ENCODE measurements at regions not wholly inside any gene's neighbourhood (a gene's known extent, or its start where the extent isn't known, plus 50 kb on each side); places are given as distances from the start of the nearest gene placed in this dataset.

DNA sequence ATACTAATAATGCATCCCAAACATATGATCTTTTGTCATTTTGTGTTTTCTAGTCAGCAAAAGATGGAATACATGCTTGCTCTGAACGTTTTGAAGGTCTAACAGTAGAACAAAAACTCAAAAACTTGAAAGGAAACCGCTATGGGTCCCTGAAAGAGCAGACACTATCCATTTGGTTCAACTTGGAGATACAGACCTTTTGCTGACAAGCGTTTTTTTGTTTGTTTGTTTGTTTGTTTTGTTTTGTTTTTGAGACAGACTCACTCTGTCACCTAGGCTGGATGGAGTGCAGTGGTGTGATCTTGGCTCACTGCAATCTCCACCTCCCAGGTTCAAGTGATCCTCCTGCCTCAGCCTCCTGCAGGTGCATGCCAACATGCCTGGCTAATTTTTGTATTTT, 644.3 kb upstream of the PTCHD4 start:
- H3K4me1 ChIP-seq (ENCODE audit: insufficient read depth, low read length) = no peaks in the 10 kb centered on the region
- ChIA-PET POLR2A (no interaction called here), CTCF (ENCODE audit: low intra/inter-chr PET ratio, low total read pairs) (no interaction called here)
- WGBS (ENCODE audit: low lambda C conversion rate) = 5% methylated on average over 3 of the region's 3 CpGs
- in situ Hi-C loops (cut with HindIII; ENCODE audit: extremely low pct_ligation_motif_present, low pct_unique_long_range_greater_than_20kb) = no loop called here
- H3K9ac ChIP-seq (ENCODE audit: insufficient read depth, low read depth, low read length) = no peak overlapping the region
- no peaks in the 10 kb centered on the region for H3K27me3 ChIP-seq (ENCODE audit: control insufficient read depth in 1 of 2, insufficient read depth in 2 of 2, low read length in 2 of 2)
- no peak for TF ChIP-seq ZNF580 (CRISPR knock-in tag; IDR thresholded peaks at IDR 0.05; ENCODE audit: borderline replicate concordance, low read depth)
- 0 out of 2 replicates have a peak, but pooled peaks have one; percentile 37 for TF ChIP-seq MAFF (IDR thresholded peaks at IDR 0.05; ENCODE audit: low read depth, low read length)
- TF ChIP-seq, protein P1, sequence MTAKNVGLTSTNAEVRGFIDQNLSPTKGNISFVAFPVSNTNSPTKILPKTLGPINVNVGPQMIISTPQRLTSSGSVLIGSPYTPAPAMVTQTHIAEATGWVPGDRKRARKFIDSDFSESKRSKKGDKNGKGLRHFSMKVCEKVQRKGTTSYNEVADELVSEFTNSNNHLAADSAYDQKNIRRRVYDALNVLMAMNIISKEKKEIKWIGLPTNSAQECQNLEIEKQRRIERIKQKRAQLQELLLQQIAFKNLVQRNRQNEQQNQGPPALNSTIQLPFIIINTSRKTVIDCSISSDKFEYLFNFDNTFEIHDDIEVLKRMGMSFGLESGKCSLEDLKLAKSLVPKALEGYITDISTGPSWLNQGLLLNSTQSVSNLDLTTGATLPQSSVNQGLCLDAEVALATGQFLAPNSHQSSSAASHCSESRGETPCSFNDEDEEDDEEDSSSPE (CRISPR knock-in tag; IDR thresholded peaks at IDR 0.05) = no peak
- peak; percentile 57 to 70 for TF ChIP-seq MAFK (conservative IDR thresholded peaks at IDR 0.05 in 1 of 2, IDR thresholded peaks at IDR 0.05 in 1 of 2; ENCODE audit: low read length in 2 of 2)
- no peak for TF ChIP-seq CSRNP1 (CRISPR knock-in tag; IDR thresholded peaks at IDR 0.05)
- intact Hi-C loops (cut with micrococcal nuclease; ENCODE audit: unreplicated experiment) = no loop called here
- H3K27ac ChIP-seq (ENCODE audit: extremely low read length, insufficient read depth, low read length) = no peak overlapping the region
- BruUV-seq (replicated peaks) = no TSS peak
- no peak overlapping the region for H3K4me2 ChIP-seq (ENCODE audit: low read depth, low read length)
- ATAC-seq = no peak
- H3K9me3 ChIP-seq (ENCODE audit: low read length) = no peaks in the 10 kb centered on the region
- no peaks in the 10 kb centered on the region for H3K79me2 ChIP-seq (ENCODE audit: insufficient read depth, low read length)
- no peaks in the 10 kb centered on the region for H4K20me1 ChIP-seq (ENCODE audit: insufficient read depth, low read length)
- DNase-seq (ENCODE audit: low spot score) = no peak
- H2AFZ ChIP-seq (ENCODE audit: low read length) = no peak overlapping the region
- no peak overlapping the region for H3K4me3 ChIP-seq (replicated peaks in 1 of 3; ENCODE audit: insufficient read depth in 1 of 3, low read depth in 2 of 3, low read length in 3 of 3)
- no peaks in the 10 kb centered on the region for H3K36me3 ChIP-seq (replicated peaks in 1 of 2; ENCODE audit: control insufficient read depth in 1 of 2, insufficient read depth in 2 of 2, low read length in 2 of 2)
- FAIRE-seq = no peak

GRCh38 chr6:48754641-48755040, 643.6 kb upstream of the PTCHD4 start:
- H3K27ac ChIP-seq (ENCODE audit: extremely low read length, insufficient read depth, low read length) = no peak overlapping the region
- in situ Hi-C loops (cut with HindIII; ENCODE audit: extremely low pct_ligation_motif_present, low pct_unique_long_range_greater_than_20kb) = no loop called here
- no peak overlapping the region for H3K4me2 ChIP-seq (ENCODE audit: low read depth, low read length)
- no peaks in the 10 kb centered on the region for H3K27me3 ChIP-seq (ENCODE audit: control insufficient read depth in 1 of 2, insufficient read depth in 2 of 2, low read length in 2 of 2)
- DNase-seq (ENCODE audit: low spot score) (no peak), ATAC-seq (no peak), FAIRE-seq (no peak)
- no peaks in the 10 kb centered on the region for H3K36me3 ChIP-seq (replicated peaks in 1 of 2; ENCODE audit: control insufficient read depth in 1 of 2, insufficient read depth in 2 of 2, low read length in 2 of 2)
- 1% methylated on average over 3 of the region's 3 CpGs for WGBS (ENCODE audit: low lambda C conversion rate)
- H3K4me3 ChIP-seq (replicated peaks in 1 of 3; ENCODE audit: insufficient read depth in 1 of 3, low read depth in 2 of 3, low read length in 3 of 3) = no peak overlapping the region
- H3K9ac ChIP-seq (ENCODE audit: insufficient read depth, low read depth, low read length) = no peak overlapping the region
- no peaks in the 10 kb centered on the region for H3K79me2 ChIP-seq (ENCODE audit: insufficient read depth, low read length)
- H3K4me1 ChIP-seq (ENCODE audit: insufficient read depth, low read length) = no peaks in the 10 kb centered on the region
- POLR2A ChIA-PET = no interaction called here
- BruUV-seq (replicated peaks) = no TSS peak
- intact Hi-C loops (cut with micrococcal nuclease; ENCODE audit: unreplicated experiment) = no loop called here
- no peak overlapping the region for H2AFZ ChIP-seq (ENCODE audit: low read length)
- H4K20me1 ChIP-seq (ENCODE audit: insufficient read depth, low read length) = no peaks in the 10 kb centered on the region
- CTCF ChIA-PET (ENCODE audit: low intra/inter-chr PET ratio, low total read pairs) = no interaction called here
- H3K9me3 ChIP-seq (ENCODE audit: low read length) = no peaks in the 10 kb centered on the region
- TF ChIP-seq DNMT1 (CRISPR knock-in tag; IDR thresholded peaks at IDR 0.05) (no peak), ATF6 (CRISPR knock-in tag; conservative IDR thresholded peaks at IDR 0.05) (no peak), BATF2 (CRISPR knock-in tag; IDR thresholded peaks at IDR 0.05) (no peak)
- TF ChIP-seq, protein P2, sequence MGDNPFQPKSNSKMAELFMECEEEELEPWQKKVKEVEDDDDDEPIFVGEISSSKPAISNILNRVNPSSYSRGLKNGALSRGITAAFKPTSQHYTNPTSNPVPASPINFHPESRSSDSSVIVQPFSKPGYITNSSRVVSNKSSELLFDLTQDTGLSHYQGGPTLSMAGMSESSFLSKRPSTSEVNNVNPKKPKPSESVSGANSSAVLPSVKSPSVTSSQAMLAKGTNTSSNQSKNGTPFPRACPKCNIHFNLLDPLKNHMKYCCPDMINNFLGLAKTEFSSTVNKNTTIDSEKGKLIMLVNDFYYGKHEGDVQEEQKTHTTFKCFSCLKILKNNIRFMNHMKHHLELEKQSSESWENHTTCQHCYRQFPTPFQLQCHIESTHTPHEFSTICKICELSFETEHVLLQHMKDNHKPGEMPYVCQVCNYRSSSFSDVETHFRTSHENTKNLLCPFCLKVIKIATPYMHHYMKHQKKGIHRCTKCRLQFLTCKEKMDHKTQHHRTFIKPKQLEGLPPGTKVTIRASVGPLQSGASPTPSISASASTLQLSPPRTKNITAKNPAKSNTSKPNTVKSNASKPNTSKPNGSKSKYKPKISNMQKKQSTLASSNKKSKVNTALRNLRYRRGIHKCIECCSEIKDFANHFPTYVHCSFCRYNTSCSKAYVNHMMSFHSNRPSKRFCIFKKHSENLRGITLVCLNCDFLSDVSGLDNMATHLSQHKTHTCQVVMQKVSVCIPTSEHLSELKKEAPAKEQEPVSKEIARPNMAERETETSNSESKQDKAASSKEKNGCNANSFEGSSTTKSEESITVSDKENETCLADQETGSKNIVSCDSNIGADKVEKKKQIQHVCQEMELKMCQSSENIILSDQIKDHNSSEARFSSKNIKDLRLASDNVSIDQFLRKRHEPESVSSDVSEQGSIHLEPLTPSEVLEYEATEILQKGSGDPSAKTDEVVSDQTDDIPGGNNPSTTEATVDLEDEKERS (CRISPR knock-in tag; IDR thresholded peaks at IDR 0.05) = no peak
